Endodermal cell (in vitro differentiated cells): ENCODE measurements at regions not wholly inside any gene's neighbourhood (a gene's known extent, or its start where the extent isn't known, plus 50 kb on each side); places are given as distances from the start of the nearest gene placed in this dataset.

ENCODE experiments used
- DNase-seq: peaks from one replicate; pipeline ENCODE4 v3.0.0-alpha.2; 2017
- H3K27ac ChIP-seq: 2 replicates; pipeline ENCODE4 v1.5.1; 2013; ENCODE audit warnings: mild to moderate bottlenecking, low read depth, low read length, moderate library complexity
- H3K27me3 ChIP-seq: 2 replicates; pipeline ENCODE4 v1.6.1; 2013; ENCODE audit warnings: mild to moderate bottlenecking, low read length, moderate library complexity; ENCODE audit not compliant: insufficient read depth, control insufficient read depth, poor library complexity, severe bottlenecking
- H3K36me3 ChIP-seq: 2 replicates; pipeline ENCODE4 v1.7.0; 2013; ENCODE audit warnings: mild to moderate bottlenecking, low read length, moderate library complexity; ENCODE audit not compliant: control insufficient read depth, insufficient read depth
- H3K4me1 ChIP-seq: one replicate; pipeline ENCODE4 v1.7.0; 2013; ENCODE audit warnings: low read length; ENCODE audit not compliant: control insufficient read depth, insufficient read depth
- H3K4me3 ChIP-seq: 2 replicates; pipeline ENCODE4 v1.5.1; 2013; ENCODE audit warnings: mild to moderate bottlenecking, low read length, moderate library complexity
- H3K9ac ChIP-seq: 2 replicates; pipeline ENCODE4 v1.6.1; 2013; ENCODE audit warnings: mild to moderate bottlenecking, low read length, moderate library complexity; ENCODE audit not compliant: poor library complexity, severe bottlenecking; ENCODE audit errors: extremely low read depth
- H3K9me3 ChIP-seq: 2 replicates; pipeline ENCODE4 v1.6.1; 2013; ENCODE audit warnings: mild to moderate bottlenecking, low read length, moderate library complexity; ENCODE audit not compliant: control insufficient read depth
- H3K27ac Mint-ChIP-seq: 2 replicates; pipeline ENCODE4 v1.8.0; 2020; ENCODE audit warnings: mixed read lengths
- H3K27me3 Mint-ChIP-seq: 2 replicates; pipeline ENCODE4 v1.8.0; 2021; ENCODE audit warnings: mild to moderate bottlenecking, mixed read lengths; ENCODE audit not compliant: insufficient read depth
- H3K36me3 Mint-ChIP-seq: 2 replicates; pipeline ENCODE4 v1.8.0; 2020; ENCODE audit warnings: low read depth, mixed read lengths
- H3K4me1 Mint-ChIP-seq: 2 replicates; pipeline ENCODE4 v1.8.0; 2020; ENCODE audit warnings: mixed read lengths
- H3K4me3 Mint-ChIP-seq: 2 replicates; pipeline ENCODE4 v1.8.0; 2020; ENCODE audit warnings: mild to moderate bottlenecking, moderate library complexity, mixed read lengths
- H3K9me3 Mint-ChIP-seq: 2 replicates; pipeline ENCODE4 v1.8.0; 2020; ENCODE audit warnings: mild to moderate bottlenecking, mixed read lengths
- CTCF ChIP-seq: fragments of 200-600 bp; sonication (generic); conservative IDR thresholded peaks from 2 replicates; pipeline ENCODE4 v1.5.0; 2021; ENCODE audit warnings: antibody characterized with exemption, mild to moderate bottlenecking
- WGBS, 2 experiments: methylation state at CpG; one replicate each; pipeline versions ENCODE4 v1.1.5 to v1.1.7; 2013; ENCODE audit warnings: missing lambda C conversion rate in 2 of 2, mixed read lengths in 1 of 2; ENCODE audit not compliant: insufficient coverage in 1 of 2, insufficient read length in 1 of 2; 5-methylcytosine and 5-hydroxymethylcytosine counted together

DNA sequence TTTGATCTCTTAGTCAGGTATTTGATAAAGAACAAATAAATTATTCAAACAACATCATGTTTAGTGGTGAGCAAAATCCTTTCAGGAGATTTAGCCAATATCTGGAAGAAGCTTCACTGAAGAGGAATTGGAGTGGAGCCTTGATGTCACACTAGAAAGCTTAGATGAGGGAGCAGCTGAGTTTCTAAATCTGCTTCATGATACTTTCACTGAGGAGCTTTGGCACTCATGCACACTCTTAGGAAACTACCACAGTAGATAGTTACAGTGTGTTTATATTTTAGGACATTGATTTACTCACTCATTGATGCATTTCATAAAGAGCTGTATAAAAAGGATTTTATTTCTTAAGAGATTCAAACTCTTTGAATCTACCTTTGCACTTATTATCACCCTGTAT lies 366.2 kb upstream of the BTBD3 start:
- no peak overlapping the region for H3K4me3 ChIP-seq
- no peaks in the 10 kb centered on the region for H3K9me3 ChIP-seq
- Mint-ChIP-seq H3K4me1 (no peaks in the 10 kb centered on the region), H3K9me3 (no peaks in the 10 kb centered on the region), H3K27me3 (no peaks in the 10 kb centered on the region), H3K4me3 (no peak overlapping the region), H3K36me3 (no peaks in the 10 kb centered on the region), H3K27ac (no peak overlapping the region)
- no peaks in the 10 kb centered on the region for H3K27me3 ChIP-seq
- TF ChIP-seq CTCF, result no peak
- H3K9ac ChIP-seq, result no peak overlapping the region
- no peak for DNase-seq
- H3K27ac ChIP-seq, result no peak overlapping the region
- H3K36me3 ChIP-seq, result no peaks in the 10 kb centered on the region
- no peaks in the 10 kb centered on the region for H3K4me1 ChIP-seq

GRCh38 chr20:11553603-11554002 lies 364.1 kb upstream of the BTBD3 start:
- H3K27me3 Mint-ChIP-seq, result no peaks in the 10 kb centered on the region
- H3K36me3 Mint-ChIP-seq, result no peaks in the 10 kb centered on the region
- Histone ChIP-seq H3K9me3 (no peaks in the 10 kb centered on the region), H3K4me3 (no peak overlapping the region), H3K4me1 (no peaks in the 10 kb centered on the region), H3K9ac (no peak overlapping the region), H3K27ac (no peak overlapping the region), H3K27me3 (no peaks in the 10 kb centered on the region), H3K36me3 (no peaks in the 10 kb centered on the region)
- no peak for DNase-seq
- H3K4me1 Mint-ChIP-seq, result no peaks in the 10 kb centered on the region
- no peak overlapping the region for H3K27ac Mint-ChIP-seq
- no peaks in the 10 kb centered on the region for H3K9me3 Mint-ChIP-seq
- peak; percentile 50 for TF ChIP-seq CTCF
- H3K4me3 Mint-ChIP-seq, result no peak overlapping the region
- 72 to 78% methylated on average over 4 of the region's 4 CpGs for WGBS, 2 experiments

- H3K9me3 Mint-ChIP-seq, result no peaks in the 10 kb centered on the region
- no peak for TF ChIP-seq CTCF
- H3K36me3 ChIP-seq, result no peaks in the 10 kb centered on the region
- no peaks in the 10 kb centered on the region for H3K4me1 ChIP-seq
- no peak overlapping the region for H3K27ac Mint-ChIP-seq
- no peaks in the 10 kb centered on the region for H3K4me1 Mint-ChIP-seq
- H3K4me3 ChIP-seq, result no peak overlapping the region
- no peak overlapping the region for H3K9ac ChIP-seq
- no peak for DNase-seq
- H3K36me3 Mint-ChIP-seq, result no peaks in the 10 kb centered on the region
- 100% methylated on average over 1 of the region's 2 CpGs for WGBS, 2 experiments
- no peaks in the 10 kb centered on the region for H3K27me3 ChIP-seq
- H3K27ac ChIP-seq, result no peak overlapping the region
- no peaks in the 10 kb centered on the region for H3K9me3 ChIP-seq
- H3K4me3 Mint-ChIP-seq, result no peak overlapping the region
- H3K27me3 Mint-ChIP-seq, result no peaks in the 10 kb centered on the region
Measured at GRCh38 chr20:11555510-11555909, 362.2 kb upstream of the BTBD3 start.
